ENCODE measurements at regions not wholly inside any gene's neighbourhood (a gene's known extent, or its start where the extent isn't known, plus 50 kb on each side); places are given as distances from the start of the nearest gene placed in this dataset.
A peak's percentile ranks its signal among the peaks of the same experiment; 100 is the strongest.

GRCh38 chr12:97306147-97306546 lies 156.5 kb upstream of the RMST start:
- Histone ChIP-seq H3K4me2 (replicated peaks; ENCODE audit: extremely low read depth, low read length, poor library complexity, severe bottlenecking) (no peak overlapping the region), H2AFZ (ENCODE audit: insufficient read depth, low read depth, low read length, poor library complexity, severe bottlenecking) (no peak overlapping the region), H3K4me1 (ENCODE audit: control insufficient read depth in 1 of 2, insufficient read depth in 2 of 2, low read length in 2 of 2) (peaks cover 5 to 6% of the 10 kb centered on the region in 2 donors), H3K9ac (ENCODE audit: insufficient read depth, low read length, poor library complexity, severe bottlenecking) (no peak overlapping the region), H3K9me3 (replicated peaks in 1 of 2; ENCODE audit: control insufficient read depth in 1 of 2, insufficient read depth in 1 of 2, low read length in 2 of 2) (no peaks in the 10 kb centered on the region), H3K79me2 (ENCODE audit: insufficient read depth, low read length) (no peaks in the 10 kb centered on the region), H4K20me1 (ENCODE audit: insufficient read depth, low read length) (no peaks in the 10 kb centered on the region), H3K36me3 (replicated peaks in 1 of 2; ENCODE audit: control insufficient read depth in 1 of 2, insufficient read depth in 2 of 2, low read length in 2 of 2) (no peaks in the 10 kb centered on the region), H3K27ac (ENCODE audit: low read depth in 1 of 2, low read length in 2 of 2) (no peak overlapping the region), H3K27me3 (ENCODE audit: control insufficient read depth in 2 of 2, insufficient read depth in 2 of 2, low read length in 2 of 2) (peaks cover 0 to 2% of the 10 kb centered on the region in 2 donors), H3K4me3 (replicated peaks in 1 of 3; ENCODE audit: low read depth in 2 of 3, low read length in 3 of 3) (no peak overlapping the region)
- WGBS (ENCODE audit: insufficient coverage): no CpG with 5 or more reads among the region's 3 CpGs
- Mint-ChIP-seq H3K27ac (no peak overlapping the region), H3K27me3 (ENCODE audit: low read depth in 3 of 3) (peaks cover 0 to 7% (median 4%) of the 10 kb centered on the region in 3 donors), H3K4me3 (no peak overlapping the region), H3K36me3 (no peaks in the 10 kb centered on the region), H3K9me3 (peaks cover 0 to 2% (median 0%) of the 10 kb centered on the region in 7 donors), H3K4me1 (peaks cover 4% of the 10 kb centered on the region)
- intact Hi-C loops (cut with micrococcal nuclease): no loop called here
- TF ChIP-seq, protein P1, sequence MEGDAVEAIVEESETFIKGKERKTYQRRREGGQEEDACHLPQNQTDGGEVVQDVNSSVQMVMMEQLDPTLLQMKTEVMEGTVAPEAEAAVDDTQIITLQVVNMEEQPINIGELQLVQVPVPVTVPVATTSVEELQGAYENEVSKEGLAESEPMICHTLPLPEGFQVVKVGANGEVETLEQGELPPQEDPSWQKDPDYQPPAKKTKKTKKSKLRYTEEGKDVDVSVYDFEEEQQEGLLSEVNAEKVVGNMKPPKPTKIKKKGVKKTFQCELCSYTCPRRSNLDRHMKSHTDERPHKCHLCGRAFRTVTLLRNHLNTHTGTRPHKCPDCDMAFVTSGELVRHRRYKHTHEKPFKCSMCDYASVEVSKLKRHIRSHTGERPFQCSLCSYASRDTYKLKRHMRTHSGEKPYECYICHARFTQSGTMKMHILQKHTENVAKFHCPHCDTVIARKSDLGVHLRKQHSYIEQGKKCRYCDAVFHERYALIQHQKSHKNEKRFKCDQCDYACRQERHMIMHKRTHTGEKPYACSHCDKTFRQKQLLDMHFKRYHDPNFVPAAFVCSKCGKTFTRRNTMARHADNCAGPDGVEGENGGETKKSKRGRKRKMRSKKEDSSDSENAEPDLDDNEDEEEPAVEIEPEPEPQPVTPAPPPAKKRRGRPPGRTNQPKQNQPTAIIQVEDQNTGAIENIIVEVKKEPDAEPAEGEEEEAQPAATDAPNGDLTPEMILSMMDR (IDR thresholded peaks at IDR 0.05): no peak
- peak in 2 of 3 donors; percentile 6 to 7 for DNase-seq

DNA sequence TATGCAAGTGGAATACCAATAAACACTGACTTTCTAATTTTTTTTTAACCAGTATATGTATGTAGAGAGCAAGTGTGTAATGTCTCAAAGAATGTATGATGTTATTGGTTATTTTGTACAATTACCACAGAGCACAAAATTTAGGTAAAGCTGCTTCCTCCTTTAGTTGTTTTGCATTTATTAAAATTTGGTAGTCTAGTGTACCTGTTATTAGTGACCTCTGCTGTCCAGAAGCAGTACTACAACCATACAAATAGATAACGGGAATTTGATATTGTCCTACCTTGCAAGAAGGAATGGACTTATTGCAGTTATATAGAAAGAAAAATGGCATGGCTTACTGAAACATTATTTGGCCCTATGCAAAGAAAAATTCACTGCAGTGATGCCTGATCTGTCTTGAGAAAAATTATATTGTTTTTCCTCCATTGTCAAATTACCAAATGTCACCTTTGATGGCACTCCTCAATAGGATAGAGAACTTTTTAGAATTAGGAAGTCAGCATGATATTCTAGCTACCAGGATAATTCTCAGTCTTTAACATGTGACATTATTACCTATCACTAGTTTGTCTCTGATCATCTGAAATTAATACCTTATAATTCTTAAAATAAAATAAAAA lies 153.9 kb upstream of the RMST start:
- WGBS (ENCODE audit: insufficient coverage): no CpG with 5 or more reads among the region's 1 CpG
- no peak overlapping the region for H3K27ac Mint-ChIP-seq
- H3K9me3 ChIP-seq (replicated peaks in 1 of 2; ENCODE audit: control insufficient read depth in 1 of 2, insufficient read depth in 1 of 2, low read length in 2 of 2): no peaks in the 10 kb centered on the region
- H3K9ac ChIP-seq (ENCODE audit: insufficient read depth, low read length, poor library complexity, severe bottlenecking): no peak overlapping the region
- H3K4me3 ChIP-seq (replicated peaks in 1 of 3; ENCODE audit: low read depth in 2 of 3, low read length in 3 of 3): no peak overlapping the region
- H3K27me3 Mint-ChIP-seq (ENCODE audit: low read depth in 3 of 3): peaks cover 0 to 5% (median 2%) of the 10 kb centered on the region in 3 donors
- no peaks in the 10 kb centered on the region for H3K79me2 ChIP-seq (ENCODE audit: insufficient read depth, low read length)
- H3K4me2 ChIP-seq (replicated peaks; ENCODE audit: extremely low read depth, low read length, poor library complexity, severe bottlenecking): no peak overlapping the region
- H3K27me3 ChIP-seq (ENCODE audit: control insufficient read depth in 2 of 2, insufficient read depth in 2 of 2, low read length in 2 of 2): peaks cover 0 to 2% of the 10 kb centered on the region in 2 donors
- no peaks in the 10 kb centered on the region for H4K20me1 ChIP-seq (ENCODE audit: insufficient read depth, low read length)
- no peak overlapping the region for H3K27ac ChIP-seq (ENCODE audit: low read depth in 1 of 2, low read length in 2 of 2)
- H3K4me1 ChIP-seq (ENCODE audit: control insufficient read depth in 1 of 2, insufficient read depth in 2 of 2, low read length in 2 of 2): peaks cover 5 to 6% of the 10 kb centered on the region in 2 donors
- H3K9me3 Mint-ChIP-seq: peaks cover 0 to 1% (median 0%) of the 10 kb centered on the region in 7 donors
- no peak overlapping the region for H2AFZ ChIP-seq (ENCODE audit: insufficient read depth, low read depth, low read length, poor library complexity, severe bottlenecking)
- TF ChIP-seq, protein P1 (IDR thresholded peaks at IDR 0.05): peak; percentile 92
- H3K36me3 ChIP-seq (replicated peaks in 1 of 2; ENCODE audit: control insufficient read depth in 1 of 2, insufficient read depth in 2 of 2, low read length in 2 of 2): no peaks in the 10 kb centered on the region
- H3K4me3 Mint-ChIP-seq: no peak overlapping the region
- intact Hi-C loops (cut with micrococcal nuclease): no loop called here
- H3K4me1 Mint-ChIP-seq: peaks cover 4% of the 10 kb centered on the region
- H3K36me3 Mint-ChIP-seq: no peaks in the 10 kb centered on the region
- DNase-seq: peak; percentile 18 to 40 (median 30)
